Activated CD4-positive, alpha-beta T cell treated with anti-CD3 and anti-CD28 coated beads for 36 hours (primary cell): ENCODE measurements at regions not wholly inside any gene's neighbourhood (a gene's known extent, or its start where the extent isn't known, plus 50 kb on each side); places are given as distances from the start of the nearest gene placed in this dataset.

ENCODE experiments used
- ATAC-seq: fragments of 200-7000 bp; cut with Tn5 transposase; one replicate; pipeline ENCODE4 v1.10.0; 2021; ENCODE audit warnings: mild to moderate bottlenecking, moderate library complexity
- CTCF ChIA-PET: fragments of 350-600 bp; sonication (Branson Sonifier 250); formaldehyde crosslinking; loops from one replicate; lab custom pipeline; 2021; ENCODE audit warnings: antibody characterized with exemption; lab: Charles Lee
- POLR2A ChIA-PET: fragments of 350-600 bp; sonication (Branson Sonifier 250); formaldehyde crosslinking; loops from one replicate; lab custom pipeline; 2021; ENCODE audit warnings: antibody characterized with exemption, inconsistent platforms; lab: Charles Lee
- DNase-seq: peaks from one replicate; pipeline ENCODE4 v3.0.0-alpha.2; 2020
- H3K27ac Mint-ChIP-seq: one replicate; pipeline ENCODE4 v1.8.0; 2021; ENCODE audit warnings: mixed read lengths
- H3K27me3 Mint-ChIP-seq: one replicate; pipeline ENCODE4 v1.8.0; 2021; ENCODE audit warnings: mixed read lengths
- H3K36me3 Mint-ChIP-seq: one replicate; pipeline ENCODE4 v1.8.0; 2021; ENCODE audit warnings: low read depth, mixed read lengths
- H3K4me1 Mint-ChIP-seq: one replicate; pipeline ENCODE4 v1.8.0; 2021; ENCODE audit warnings: mixed read lengths
- H3K4me3 Mint-ChIP-seq: one replicate; pipeline ENCODE4 v1.8.0; 2021; ENCODE audit warnings: mild to moderate bottlenecking, moderate library complexity, mixed read lengths
- H3K9me3 Mint-ChIP-seq: one replicate; pipeline ENCODE4 v1.8.0; 2021; ENCODE audit warnings: low read depth, mixed read lengths
- intact Hi-C, 2 experiments: fragments of 100-400 bp; cut with DNase I in 1 of 2; cut with micrococcal nuclease in 1 of 2; formaldehyde crosslinking; loops; one replicate each; pipeline versions ENCODE4 v1.14.2 to v1.15.1; 2022 to 2024; cut with DNase I, micrococcal nuclease

DNA sequence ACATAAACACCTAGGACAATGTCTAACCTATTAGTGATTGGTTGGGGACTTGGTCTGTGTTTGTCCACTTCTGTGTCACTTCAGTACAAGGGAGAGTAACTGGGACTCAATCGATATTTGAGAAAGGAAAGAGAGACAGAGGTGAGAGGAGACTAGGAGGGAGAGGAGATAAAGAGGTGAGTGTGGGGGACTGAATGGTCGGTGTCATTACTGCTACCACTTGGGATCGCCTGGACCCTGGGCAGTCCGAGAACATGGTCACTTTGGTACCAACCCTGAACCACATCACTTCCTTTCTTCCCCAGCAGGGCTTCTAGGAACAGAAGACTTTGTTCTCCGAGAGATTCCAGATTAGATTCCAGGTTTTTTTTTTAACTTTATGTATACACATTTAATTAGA, 63.7 kb downstream of the GPR6 start:
- Mint-ChIP-seq H3K4me3 (no peak overlapping the region), H3K27ac (no peak overlapping the region), H3K27me3 (no peaks in the 10 kb centered on the region), H3K9me3 (no peaks in the 10 kb centered on the region), H3K36me3 (no peaks in the 10 kb centered on the region), H3K4me1 (peaks cover 13% of the 10 kb centered on the region)
- DNase-seq (no peak), ATAC-seq (no peak)
- ChIA-PET POLR2A (no interaction called here), CTCF (interaction anchor here (0.6 to 6.0 kb wide), 5 partner anchors 11 to 798 kb away, joined by 3 to 135 read pairs (median 3); no protein-coding TSS in a partner anchor)
- intact Hi-C loops = loop anchor here in 1 of 2 experiments (5.0 kb wide), 1 partner anchor 445 kb away; no protein-coding TSS in a partner anchor

DNA sequence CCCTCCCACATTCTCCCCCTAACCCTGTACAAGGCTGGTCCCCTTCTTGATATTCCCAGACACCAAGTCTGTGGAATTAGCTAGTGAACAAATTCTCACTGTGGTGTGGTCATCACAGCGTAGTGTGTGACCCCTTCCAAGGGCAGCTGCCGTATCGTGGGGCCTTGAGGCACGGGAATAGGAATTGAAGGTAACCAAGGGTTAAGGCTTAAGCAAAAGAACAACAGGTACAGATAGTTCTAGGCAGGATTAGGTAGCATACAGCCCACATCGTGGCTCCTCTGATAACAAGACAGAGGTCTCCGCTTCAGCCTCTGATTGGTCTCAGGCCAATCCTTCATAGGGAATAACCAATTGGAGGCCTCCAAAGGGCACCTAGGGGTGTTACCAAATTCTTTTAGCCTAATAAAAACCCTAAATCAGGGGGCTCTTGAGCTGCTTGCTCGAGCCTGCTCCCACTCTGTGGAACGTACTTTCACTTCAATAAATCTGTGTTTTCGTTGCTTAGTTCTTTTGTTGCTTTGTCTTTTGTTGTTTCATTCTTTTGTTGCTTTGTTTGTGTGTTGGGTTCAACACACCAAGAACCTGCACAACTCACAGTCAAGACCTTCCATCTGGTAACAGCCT, 64.7 kb downstream of the GPR6 start:
- Mint-ChIP-seq H3K4me3 (no peak overlapping the region), H3K4me1 (peaks cover 13% of the 10 kb centered on the region), H3K36me3 (no peaks in the 10 kb centered on the region), H3K9me3 (no peaks in the 10 kb centered on the region), H3K27ac (no peak overlapping the region), H3K27me3 (no peaks in the 10 kb centered on the region)
- DNase-seq (no peak), ATAC-seq (no peak)
- intact Hi-C loops = loop anchor here in 1 of 2 experiments (5.0 kb wide), 1 partner anchor 445 kb away; no protein-coding TSS in a partner anchor
- ChIA-PET CTCF (interaction anchor here (0.7 to 6.0 kb wide), 2 partner anchors 144 to 340 kb away, joined by 3 to 135 read pairs; no protein-coding TSS in a partner anchor), POLR2A (no interaction called here)

DNA sequence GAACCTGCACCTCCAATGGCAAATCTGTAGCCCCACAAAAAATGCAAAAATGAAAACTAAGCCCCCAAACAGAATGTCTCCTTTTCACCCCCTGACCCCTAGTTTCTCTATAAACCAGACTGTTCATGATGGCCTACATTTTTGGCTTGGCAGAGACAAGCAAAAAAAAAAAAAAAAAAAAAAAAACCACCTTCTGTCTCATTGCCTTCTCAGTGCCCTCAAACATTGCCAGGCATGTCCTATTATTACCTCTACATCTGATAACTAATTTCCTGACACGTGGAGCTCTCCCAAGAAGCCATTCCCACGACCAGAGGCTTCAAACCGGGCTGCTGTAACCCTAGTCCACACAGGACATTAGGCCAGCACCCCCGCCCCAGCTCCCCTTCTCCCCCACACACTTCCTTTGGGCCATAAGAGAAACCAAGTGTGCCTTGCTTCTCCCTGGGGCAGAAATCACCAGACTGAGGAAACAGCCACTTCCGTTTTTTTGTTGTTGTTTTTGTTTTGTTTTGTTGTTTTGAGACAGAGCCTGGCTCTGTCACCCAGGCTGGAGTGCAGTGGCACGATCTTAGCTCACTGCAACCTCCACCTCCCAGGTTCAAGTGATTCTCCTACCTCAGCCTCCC, 65.4 kb downstream of the GPR6 start:
- intact Hi-C loops = loop anchor here in 1 of 2 experiments (5.0 kb wide), 1 partner anchor 446 kb away; no protein-coding TSS in a partner anchor
- no peaks in the 10 kb centered on the region for H3K27me3 Mint-ChIP-seq
- no peak overlapping the region for H3K4me3 Mint-ChIP-seq
- CTCF ChIA-PET = interaction anchor here (1.1 kb wide), 1 partner anchor 10 kb away, joined by 3 read pairs; no protein-coding TSS in a partner anchor
- no peak for ATAC-seq
- H3K36me3 Mint-ChIP-seq = no peaks in the 10 kb centered on the region
- H3K4me1 Mint-ChIP-seq = peaks cover 13% of the 10 kb centered on the region
- POLR2A ChIA-PET = no interaction called here
- H3K27ac Mint-ChIP-seq = no peak overlapping the region
- no peak for DNase-seq
- H3K9me3 Mint-ChIP-seq = no peaks in the 10 kb centered on the region

DNA sequence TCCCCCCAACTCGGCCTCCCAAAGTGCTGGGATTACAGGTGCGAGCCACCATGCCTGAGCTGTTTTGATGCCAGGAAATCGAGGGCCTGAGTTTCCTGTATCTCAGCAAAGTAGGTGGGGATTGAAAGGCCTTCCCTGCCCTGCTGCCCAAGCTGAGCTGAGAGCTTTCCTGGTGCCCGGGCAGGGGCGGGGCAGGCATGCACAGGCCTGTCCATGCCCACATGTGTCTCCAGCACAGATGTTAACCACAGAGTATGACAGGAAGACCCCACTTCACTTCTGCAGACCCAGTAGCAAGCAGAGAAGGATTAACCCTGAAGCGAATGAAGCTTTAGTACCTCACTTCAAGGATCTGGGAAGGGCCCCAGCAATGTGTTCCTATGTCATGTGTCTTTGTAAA, 66.0 kb downstream of the GPR6 start:
- Mint-ChIP-seq H3K27ac (no peak overlapping the region), H3K4me1 (peaks cover 13% of the 10 kb centered on the region), H3K4me3 (no peak overlapping the region), H3K36me3 (no peaks in the 10 kb centered on the region), H3K27me3 (no peaks in the 10 kb centered on the region), H3K9me3 (no peaks in the 10 kb centered on the region)
- DNase-seq (no peak), ATAC-seq (no peak)
- POLR2A ChIA-PET = no interaction called here
- intact Hi-C loops = loop anchor here in 1 of 2 experiments (5.0 kb wide), 1 partner anchor 447 kb away; no protein-coding TSS in a partner anchor
- CTCF ChIA-PET = interaction anchor here (0.7 to 1.1 kb wide), 2 partner anchors 9 to 1277 kb away, joined by 3 read pairs; no protein-coding TSS in a partner anchor

DNA sequence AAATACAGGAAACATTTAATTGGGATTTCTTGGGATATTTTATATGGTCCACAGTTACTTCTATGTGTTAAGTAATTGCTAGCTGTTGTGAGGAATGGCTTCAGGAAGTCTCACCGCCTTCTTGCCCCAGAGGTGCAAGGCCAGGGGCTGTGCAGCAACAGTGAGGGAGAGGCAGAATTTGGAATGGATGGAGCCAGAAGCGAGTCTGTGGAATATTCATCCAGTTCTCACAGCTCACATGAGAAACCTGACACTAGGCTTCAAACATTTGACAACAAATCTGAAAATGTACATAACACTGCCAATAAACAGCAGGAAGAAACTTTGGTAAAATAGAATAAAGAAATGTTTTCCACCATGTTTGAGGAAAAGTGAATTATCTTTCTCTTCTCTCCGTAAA, 66.5 kb downstream of the GPR6 start:
- peaks cover 8% of the 10 kb centered on the region for H3K4me1 Mint-ChIP-seq
- DNase-seq (no peak), ATAC-seq (no peak)
- no peaks in the 10 kb centered on the region for H3K9me3 Mint-ChIP-seq
- POLR2A ChIA-PET = no interaction called here
- CTCF ChIA-PET = interaction anchor here (0.7 to 1.1 kb wide), 4 partner anchors 9 to 1278 kb away, joined by 3 to 4 read pairs (median 3); no protein-coding TSS in a partner anchor
- no peaks in the 10 kb centered on the region for H3K27me3 Mint-ChIP-seq
- no peak overlapping the region for H3K27ac Mint-ChIP-seq
- intact Hi-C loops = loop anchor here in 1 of 2 experiments (5.0 kb wide), 1 partner anchor 447 kb away; no protein-coding TSS in a partner anchor
- no peaks in the 10 kb centered on the region for H3K36me3 Mint-ChIP-seq
- no peak overlapping the region for H3K4me3 Mint-ChIP-seq

DNA sequence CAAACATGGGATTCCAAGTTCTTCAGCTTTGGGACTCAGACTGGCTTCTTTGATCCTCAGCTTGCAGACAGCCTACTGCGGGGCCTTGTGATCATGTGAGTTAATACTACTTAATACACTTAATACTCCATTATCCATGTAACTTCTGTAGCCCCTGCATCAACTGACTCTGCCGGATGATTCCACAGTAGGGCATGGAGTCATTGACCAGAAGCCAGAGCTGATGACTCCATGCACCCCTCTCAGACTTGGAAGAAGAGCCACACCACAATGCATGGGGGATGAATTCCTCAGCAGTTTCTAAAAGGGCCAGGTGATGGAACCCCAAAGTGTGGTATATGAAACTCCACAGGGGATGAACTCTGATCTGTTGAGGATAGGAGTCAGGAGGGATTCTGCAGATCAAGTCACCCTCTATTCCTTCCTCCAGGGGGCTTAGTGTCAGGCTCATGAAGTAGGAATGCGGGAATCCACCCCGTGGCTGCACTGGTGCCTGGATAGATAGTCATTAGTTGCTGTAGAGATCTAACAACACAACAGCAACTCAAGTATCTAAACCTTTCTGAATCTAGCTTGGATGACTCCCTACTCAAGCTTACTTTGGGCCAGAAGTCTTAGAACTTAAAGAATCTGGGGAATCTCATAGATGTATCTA, 70.2 kb downstream of the GPR6 start:
- Mint-ChIP-seq H3K27me3 (no peaks in the 10 kb centered on the region), H3K4me3 (no peak overlapping the region), H3K36me3 (no peaks in the 10 kb centered on the region), H3K4me1 (no peaks in the 10 kb centered on the region), H3K9me3 (no peaks in the 10 kb centered on the region), H3K27ac (no peak overlapping the region)
- ChIA-PET POLR2A (no interaction called here), CTCF (interaction anchor here (0.8 to 2.6 kb wide), 4 partner anchors 9 to 346 kb away, joined by 3 to 23 read pairs (median 4); no protein-coding TSS in a partner anchor)
- intact Hi-C loops = no loop called here
- DNase-seq (no peak), ATAC-seq (no peak)

DNA sequence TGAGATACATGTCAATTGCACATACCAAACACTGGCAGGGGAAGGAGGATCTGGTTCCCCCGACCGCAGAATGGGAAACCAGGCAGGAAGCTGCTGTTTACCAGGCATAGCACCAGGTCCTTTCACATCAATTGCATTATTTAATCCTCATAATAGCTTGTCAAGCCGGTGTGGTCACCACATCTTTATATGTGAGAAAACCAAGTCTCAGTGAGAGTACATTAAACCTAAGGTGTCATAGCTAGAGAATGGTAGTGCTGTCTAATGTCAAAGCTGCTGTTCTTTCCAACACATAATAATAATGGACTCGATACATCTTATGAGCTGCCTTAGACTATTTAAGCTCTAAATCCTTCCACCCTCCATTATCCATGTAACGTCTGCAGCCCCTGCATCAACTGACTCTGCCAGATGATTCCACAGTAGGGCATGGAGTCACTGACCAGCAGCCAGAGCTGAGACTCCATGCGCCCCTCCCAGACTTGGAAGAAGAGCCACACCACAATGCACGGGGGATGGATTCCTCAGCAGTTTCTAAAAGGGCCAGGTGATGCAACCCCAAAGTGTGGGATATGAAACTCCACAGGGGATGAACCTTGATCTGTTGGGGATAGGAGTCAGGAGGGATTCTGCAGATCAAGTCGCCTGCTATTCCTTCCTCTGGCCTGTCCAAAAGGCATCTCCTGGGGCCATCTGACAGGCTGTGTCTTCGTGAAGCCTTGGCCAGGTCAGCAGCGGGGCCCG, 71.8 kb downstream of the GPR6 start:
- intact Hi-C loops = loop anchor here in 1 of 2 experiments (5.0 kb wide), 1 partner anchor 863 kb away; no protein-coding TSS in a partner anchor
- no peaks in the 10 kb centered on the region for H3K36me3 Mint-ChIP-seq
- no peaks in the 10 kb centered on the region for H3K27me3 Mint-ChIP-seq
- no peak overlapping the region for H3K4me3 Mint-ChIP-seq
- no peaks in the 10 kb centered on the region for H3K4me1 Mint-ChIP-seq
- H3K27ac Mint-ChIP-seq = no peak overlapping the region
- DNase-seq (no peak), ATAC-seq (no peak)
- POLR2A ChIA-PET = no interaction called here
- no peaks in the 10 kb centered on the region for H3K9me3 Mint-ChIP-seq
- CTCF ChIA-PET = interaction anchor here (0.8 to 2.6 kb wide), 4 partner anchors 10 to 558 kb away, joined by 3 to 23 read pairs (median 4); no protein-coding TSS in a partner anchor
